GM18907 (cell line): ENCODE measurements at regions not wholly inside any gene's neighbourhood (a gene's known extent, or its start where the extent isn't known, plus 50 kb on each side); places are given as distances from the start of the nearest gene placed in this dataset.

Experiments
- ATAC-seq: cut with Tn5 transposase; IDR thresholded peaks from one replicate; pipeline ENCODE4 v1.9.1; 2021; ENCODE audit warnings: mild to moderate bottlenecking, moderate library complexity; ENCODE audit not compliant: unreplicated experiment

GRCh38 chr5:14090755-14091154 is 52.4 kb upstream of the TRIO start:
- ATAC-seq: no peak

DNA sequence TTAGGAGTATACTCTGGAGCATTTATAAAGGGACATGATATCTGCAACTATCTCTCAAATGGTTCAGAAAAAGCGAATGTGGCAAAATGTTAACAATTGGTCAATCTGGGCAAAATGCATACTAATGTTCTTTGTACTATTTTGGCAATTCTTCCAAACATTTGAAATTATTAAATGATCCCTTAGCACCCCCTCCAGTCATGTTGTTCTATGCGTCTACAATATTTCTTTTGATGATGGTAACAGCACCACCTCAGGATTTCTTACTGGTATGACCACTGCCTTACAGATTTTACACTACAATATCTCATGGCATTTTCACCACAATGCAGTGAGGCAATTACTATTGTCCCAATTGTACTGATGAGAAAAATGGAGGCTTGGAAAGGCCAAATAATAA is 52.9 kb upstream of the TRIO start:
- ATAC-seq: no peak

DNA sequence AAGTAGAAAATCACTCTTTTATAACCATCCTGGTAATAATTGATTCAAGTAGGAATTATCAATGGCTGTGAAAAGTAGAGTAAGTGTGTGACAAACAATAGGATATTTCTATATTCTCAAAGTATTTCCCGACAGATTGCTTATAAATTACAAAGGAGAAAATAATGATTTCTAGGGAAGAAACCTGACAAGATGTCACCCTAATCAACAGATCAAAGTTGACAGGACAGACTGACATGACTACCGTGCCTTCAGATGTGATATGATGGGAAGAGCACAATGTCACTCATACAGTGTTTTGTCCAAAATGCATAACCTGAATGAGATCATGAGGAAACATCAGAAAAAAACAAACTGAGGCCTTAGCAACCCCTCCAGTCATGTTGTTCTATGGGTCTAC is 53.9 kb upstream of the TRIO start:
- no peak for ATAC-seq

DNA sequence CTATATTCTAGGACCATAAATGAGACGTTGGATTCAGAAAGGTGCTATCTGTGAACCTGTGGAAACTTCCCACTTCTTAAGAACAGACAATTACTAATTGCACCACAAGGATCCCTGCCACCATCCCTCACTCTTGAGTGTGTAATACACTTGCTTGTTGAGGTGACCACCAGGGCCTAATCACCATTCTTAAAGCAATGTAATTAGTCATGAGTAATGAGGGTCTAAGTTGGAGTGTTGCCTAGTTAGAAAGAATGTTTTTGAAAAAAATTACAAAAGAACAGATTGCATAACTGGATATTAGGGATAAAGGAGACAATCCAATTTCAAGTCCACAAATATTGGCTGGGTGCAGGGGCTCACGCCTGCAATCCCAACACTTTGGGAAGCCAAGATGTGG is 56.9 kb upstream of the TRIO start:
- ATAC-seq: no peak

DNA sequence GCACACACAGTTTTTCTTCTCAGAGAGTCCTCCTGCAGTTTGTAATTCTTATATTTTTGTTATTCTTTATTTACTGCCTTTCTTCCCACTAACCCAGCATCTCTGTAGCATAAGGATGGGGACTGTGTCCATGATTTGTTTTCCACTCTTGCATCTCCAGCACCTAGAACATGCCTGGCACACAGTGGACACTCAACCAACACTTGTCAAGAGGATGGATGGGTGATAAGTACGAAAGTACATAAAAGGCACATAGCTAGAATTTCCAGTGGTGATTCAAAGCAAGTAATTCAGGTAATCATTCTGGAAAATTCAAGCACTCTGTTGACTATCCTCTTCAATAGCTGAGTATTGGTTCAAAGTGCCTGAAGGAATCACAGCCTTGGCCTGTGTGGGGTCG is 60.2 kb upstream of the TRIO start:
- no peak for ATAC-seq

- no peak for ATAC-seq
Observed at GRCh38 chr5:14082523-14082922, 60.6 kb upstream of the TRIO start.

- no peak for ATAC-seq
Observed at GRCh38 chr5:14081791-14082190, 61.4 kb upstream of the TRIO start.

GRCh38 chr5:14078716-14079115 is 64.4 kb upstream of the TRIO start:
- no peak for ATAC-seq

DNA sequence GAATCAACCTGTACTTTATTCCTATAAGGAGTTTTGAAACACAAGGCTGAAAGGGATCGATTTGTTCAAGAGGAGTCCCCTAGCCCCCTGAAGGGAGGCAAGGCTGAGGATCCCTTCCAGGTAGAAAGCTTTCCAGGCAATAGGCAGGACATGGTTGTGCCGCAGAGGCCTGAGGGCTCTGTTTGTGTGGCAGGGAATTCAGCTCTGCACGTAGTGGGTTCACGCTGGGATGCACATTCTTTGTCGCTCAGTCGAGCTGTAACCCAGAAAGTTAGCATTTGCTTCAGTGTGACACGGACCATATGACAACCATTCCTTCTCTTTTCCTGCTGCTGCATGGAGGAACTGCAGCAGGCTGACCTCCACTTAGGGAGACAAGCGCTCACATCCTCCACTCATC is 65.6 kb upstream of the TRIO start:
- ATAC-seq: no peak

DNA sequence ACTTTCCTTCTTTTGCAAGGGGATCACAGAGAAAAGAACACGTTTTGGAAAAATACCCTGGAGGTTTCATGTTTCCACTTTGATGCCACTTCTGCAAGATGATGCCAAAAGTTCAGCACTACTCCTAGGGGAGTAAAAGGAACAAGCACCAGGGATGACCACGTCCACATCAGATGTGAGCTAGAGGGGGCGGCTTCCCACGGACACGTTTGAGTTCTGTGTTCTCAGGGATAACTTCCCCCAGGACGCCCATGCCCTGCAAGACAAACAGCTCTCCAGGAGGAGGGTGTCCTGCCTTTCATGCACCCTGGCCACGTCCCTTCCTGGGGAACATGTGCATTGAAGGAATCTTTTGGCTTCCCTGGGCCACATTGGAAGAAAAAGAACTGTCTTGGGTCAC is 66.6 kb upstream of the TRIO start:
- no peak for ATAC-seq

- no peak for ATAC-seq
Observed at GRCh38 chr5:14075937-14076336, 67.2 kb upstream of the TRIO start.

GRCh38 chr5:14071433-14071832 is 71.7 kb upstream of the TRIO start:
- ATAC-seq: no peak

DNA sequence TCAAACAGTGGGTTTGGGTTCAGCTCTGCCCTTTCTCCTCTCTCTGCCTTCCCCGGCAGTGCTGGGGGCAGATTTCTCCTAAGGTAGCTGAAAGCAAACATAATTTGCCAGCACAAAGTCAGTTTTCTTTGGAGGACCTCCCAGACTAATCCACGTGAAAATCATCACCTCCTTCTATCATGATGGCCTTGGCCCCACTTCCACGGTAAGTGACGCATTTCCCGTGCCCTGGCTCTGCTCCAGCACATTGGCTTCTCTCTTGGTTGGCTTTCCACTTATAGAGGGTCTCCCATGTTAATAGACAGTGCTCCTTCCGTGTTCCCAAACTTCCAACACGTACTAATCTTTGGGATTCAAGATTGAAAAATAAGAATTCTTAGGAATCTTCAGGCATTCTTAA is 74.1 kb upstream of the TRIO start:
- ATAC-seq: no peak

DNA sequence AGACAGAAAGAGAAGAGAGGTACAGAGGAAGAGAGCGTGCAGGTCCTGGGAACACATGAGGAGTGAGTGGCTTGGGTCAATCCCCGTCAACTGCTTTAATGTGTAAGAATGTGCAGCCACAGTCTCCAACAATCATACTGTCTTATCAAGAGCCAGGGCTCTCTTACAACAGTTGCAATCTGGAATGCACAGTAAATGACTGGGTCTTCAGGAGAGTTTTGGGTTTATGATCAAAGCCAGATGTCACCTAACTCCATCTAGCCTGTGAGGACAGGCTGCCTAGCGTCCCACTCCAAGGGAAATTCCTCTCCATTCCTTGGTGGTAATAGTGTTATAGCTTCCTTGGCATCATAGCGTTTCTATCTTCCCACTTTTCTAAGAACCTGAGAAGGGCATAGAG is 75.0 kb upstream of the TRIO start:
- ATAC-seq: no peak

- ATAC-seq: no peak
Observed at GRCh38 chr5:14066326-14066725, 76.8 kb upstream of the TRIO start.

GRCh38 chr5:14064841-14065240 is 78.3 kb upstream of the TRIO start:
- ATAC-seq: no peak

- ATAC-seq: no peak
Observed at GRCh38 chr5:14063691-14064090, 79.5 kb upstream of the TRIO start.

- ATAC-seq: no peak
Observed at GRCh38 chr5:14063138-14063537, 80.0 kb upstream of the TRIO start.

- no peak for ATAC-seq
Observed at GRCh38 chr5:14062178-14062577, 81.0 kb upstream of the TRIO start.

DNA sequence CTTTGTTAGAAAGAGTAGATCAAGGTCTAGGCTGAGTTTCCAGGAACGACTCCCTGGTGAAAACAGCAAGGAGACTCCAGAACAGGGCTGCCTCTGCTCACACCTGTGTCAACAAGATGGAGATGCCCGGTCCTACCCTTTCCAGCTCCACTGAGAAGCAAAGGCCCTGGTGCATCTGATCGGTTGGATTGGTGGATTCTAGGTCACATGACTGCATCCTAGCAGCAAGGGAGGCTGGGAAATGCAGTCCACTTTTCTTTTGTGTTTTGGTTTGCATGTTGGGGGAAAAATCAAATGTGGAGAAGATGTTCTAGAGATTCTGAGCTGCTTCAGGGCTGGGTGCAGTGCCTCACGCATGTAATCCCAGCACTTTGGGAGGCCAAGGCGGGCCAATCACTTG is 82.0 kb upstream of the TRIO start:
- no peak for ATAC-seq

GRCh38 chr5:14060218-14060617 is 82.9 kb upstream of the TRIO start:
- ATAC-seq: no peak

- ATAC-seq: no peak
Observed at GRCh38 chr5:14059810-14060209, 83.3 kb upstream of the TRIO start.

DNA sequence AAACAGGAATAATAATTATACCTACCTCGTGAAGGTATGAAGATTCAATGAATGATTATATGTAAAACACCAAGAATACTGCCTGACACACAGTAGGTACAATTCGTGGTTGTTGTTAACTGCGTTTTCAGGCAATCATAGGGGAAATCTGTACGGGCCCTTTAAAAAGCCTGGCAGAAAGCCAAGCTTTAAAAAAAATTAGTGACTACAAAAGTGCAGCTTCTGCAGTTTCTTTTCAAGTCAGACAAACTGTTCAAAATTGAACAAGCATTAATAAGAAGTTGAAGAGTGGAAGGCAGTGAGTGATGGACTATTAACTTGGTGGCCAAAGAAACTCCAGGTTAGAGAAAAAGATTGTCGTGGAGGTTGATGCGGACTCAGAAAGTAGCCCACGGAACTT is 85.9 kb upstream of the TRIO start:
- ATAC-seq: no peak

GRCh38 chr5:14056039-14056438 is 87.1 kb upstream of the TRIO start:
- no peak for ATAC-seq
